Neural progenitor cell (in vitro differentiated cells): ENCODE measurements at regions not wholly inside any gene's neighbourhood (a gene's known extent, or its start where the extent isn't known, plus 50 kb on each side); places are given as distances from the start of the nearest gene placed in this dataset.

Experiments
- DNase-seq: peaks from one replicate; pipeline ENCODE4 v3.0.0-alpha.2; 2016; ENCODE audit warnings: low spot score
- H2AFZ ChIP-seq: fragments of 200-600 bp; sonication (generic); replicated peaks from 2 replicates; pipeline ENCODE4 v1.6.1; 2016; ENCODE audit warnings: antibody characterized with exemption
- H3F3A ChIP-seq: fragments of 200-600 bp; sonication (generic); 2 replicates; pipeline ENCODE4 v1.6.1; 2016; ENCODE audit warnings: antibody characterized with exemption, low read depth
- H3K27ac ChIP-seq: fragments of 200-600 bp; sonication (generic); 2 replicates; pipeline ENCODE4 v1.5.1; 2016; ENCODE audit warnings: mild to moderate bottlenecking
- H3K27me3 ChIP-seq: fragments of 200-600 bp; sonication (generic); 2 replicates; pipeline ENCODE4 v1.6.1; 2016; ENCODE audit warnings: mild to moderate bottlenecking, moderate library complexity
- H3K36me3 ChIP-seq: fragments of 200-600 bp; sonication (generic); 2 replicates; pipeline ENCODE4 v1.5.1; 2016
- H3K4me1 ChIP-seq: fragments of 200-600 bp; sonication (generic); 2 replicates; pipeline ENCODE4 v1.6.1; 2016; ENCODE audit warnings: mixed run types
- H3K4me2 ChIP-seq: fragments of 200-600 bp; sonication (generic); 2 replicates; pipeline ENCODE4 v1.6.1; 2016
- H3K4me3 ChIP-seq: fragments of 200-600 bp; sonication (generic); 2 replicates; pipeline ENCODE4 v1.5.1; 2016
- H3K79me2 ChIP-seq: fragments of 200-600 bp; sonication (generic); 2 replicates; pipeline ENCODE4 v1.6.1; 2016; ENCODE audit warnings: low read depth
- H3K9ac ChIP-seq: fragments of 200-600 bp; sonication (generic); 2 replicates; pipeline ENCODE4 v1.6.1; 2016
- H3K9me3 ChIP-seq: fragments of 200-600 bp; sonication (generic); 2 replicates; pipeline ENCODE4 v1.5.1; 2016; ENCODE audit warnings: low read depth
- H4K20me1 ChIP-seq: fragments of 200-600 bp; sonication (generic); 2 replicates; pipeline ENCODE4 v1.6.1; 2016; ENCODE audit warnings: low read depth
- H3K27ac Mint-ChIP-seq: 3 replicates; pipeline ENCODE4 v1.8.0; 2021; ENCODE audit warnings: mixed read lengths
- H3K27me3 Mint-ChIP-seq: 2 replicates; pipeline ENCODE4 v1.8.0; 2022; ENCODE audit warnings: low read depth, mild to moderate bottlenecking, inconsistent platforms, moderate library complexity, mixed read lengths; ENCODE audit not compliant: insufficient read depth
- H3K36me3 Mint-ChIP-seq: 3 replicates; pipeline ENCODE4 v1.8.0; 2021; ENCODE audit warnings: mixed read lengths
- H3K4me1 Mint-ChIP-seq: 3 replicates; pipeline ENCODE4 v1.8.0; 2021; ENCODE audit warnings: mixed read lengths
- H3K4me3 Mint-ChIP-seq: 3 replicates; pipeline ENCODE4 v1.8.0; 2021; ENCODE audit warnings: mild to moderate bottlenecking, moderate library complexity, mixed read lengths
- H3K9me3 Mint-ChIP-seq: 3 replicates; pipeline ENCODE4 v1.8.0; 2020; ENCODE audit warnings: mixed read lengths
- CTCF ChIP-seq: fragments of 200-600 bp; sonication (generic); IDR thresholded peaks from 2 replicates; pipeline ENCODE4 v1.5.1; 2017; ENCODE audit warnings: antibody characterized with exemption, mild to moderate bottlenecking
- EZH2 ChIP-seq: fragments of 200-600 bp; sonication (generic); IDR thresholded peaks from 2 replicates; pipeline ENCODE4 v1.6.1; 2017; ENCODE audit warnings: antibody characterized with exemption, mild to moderate bottlenecking, moderate library complexity
- EZH2phosphoT487 ChIP-seq: fragments of 200-600 bp; sonication (generic); IDR thresholded peaks from 2 replicates; pipeline ENCODE4 v1.6.1; 2017; ENCODE audit warnings: antibody characterized with exemption

DNA sequence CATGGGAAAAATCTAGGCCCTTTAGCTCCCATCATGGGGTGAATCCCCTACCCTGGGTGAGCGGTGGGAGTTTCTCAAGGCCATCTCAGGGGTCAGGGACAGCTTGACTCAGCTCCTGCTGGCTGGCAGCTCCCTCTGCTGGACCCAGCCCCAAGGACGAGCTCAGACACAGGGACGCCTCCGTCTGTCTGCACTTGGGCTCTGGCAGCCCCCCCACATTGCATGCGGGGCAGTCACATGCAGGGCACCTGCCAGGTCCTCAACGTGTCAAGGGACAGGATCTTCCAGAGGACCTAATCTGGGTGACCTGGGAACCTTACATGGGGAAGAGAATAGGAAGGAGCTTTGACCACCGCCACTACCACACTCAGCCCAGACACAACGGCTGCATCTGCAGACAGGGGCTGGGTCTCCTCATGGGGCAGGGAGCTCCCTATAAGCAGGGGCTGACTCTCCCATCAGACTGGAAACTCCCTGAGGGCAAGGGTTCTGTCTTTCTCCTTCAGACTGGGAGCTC lies 173.4 kb downstream of the MRPL14 start:
- no peaks in the 10 kb centered on the region for H3K36me3 ChIP-seq
- no peak overlapping the region for H3K4me3 ChIP-seq
- Mint-ChIP-seq H3K27me3 (no peaks in the 10 kb centered on the region), H3K4me3 (no peak overlapping the region), H3K9me3 (peaks cover 18% of the 10 kb centered on the region), H3K4me1 (peaks cover 13% of the 10 kb centered on the region), H3K36me3 (peaks cover 5% of the 10 kb centered on the region), H3K27ac (peak overlapping the region; percentile 92)
- H3K27ac ChIP-seq = no peak overlapping the region
- H4K20me1 ChIP-seq = no peaks in the 10 kb centered on the region
- H3K79me2 ChIP-seq = no peaks in the 10 kb centered on the region
- H3K4me2 ChIP-seq = no peak overlapping the region
- H3K9ac ChIP-seq = no peak overlapping the region
- DNase-seq = peak; percentile 53
- no peaks in the 10 kb centered on the region for H3K9me3 ChIP-seq
- H3K4me1 ChIP-seq = peaks cover 6% of the 10 kb centered on the region
- no peak overlapping the region for H2AFZ ChIP-seq
- no peaks in the 10 kb centered on the region for H3K27me3 ChIP-seq
- TF ChIP-seq CTCF = peak; percentile 42
- TF ChIP-seq EZH2phosphoT487 = no peak
- no peaks in the 10 kb centered on the region for H3F3A ChIP-seq

DNA sequence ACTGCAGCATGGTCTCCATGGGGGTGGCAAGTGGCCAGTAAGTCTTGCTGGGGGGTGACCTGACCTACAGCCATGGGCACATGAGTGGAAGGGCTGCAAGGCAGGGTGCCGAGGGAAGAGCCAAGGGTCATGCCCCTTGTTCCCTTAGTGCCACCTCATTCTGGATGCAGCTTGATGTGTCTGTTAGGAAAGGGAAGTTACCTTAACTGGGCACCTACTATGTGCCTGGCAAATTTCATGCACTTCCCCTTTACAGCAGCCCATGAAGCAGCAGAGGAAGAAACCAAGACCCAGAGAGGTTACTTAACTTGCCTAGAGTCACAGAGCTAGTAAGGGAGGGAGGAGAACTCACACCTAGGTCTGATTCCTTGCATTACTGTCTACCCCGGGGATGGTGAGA lies 174.0 kb downstream of the MRPL14 start:
- Histone ChIP-seq H3K4me2 (no peak overlapping the region), H4K20me1 (no peaks in the 10 kb centered on the region), H3K36me3 (no peaks in the 10 kb centered on the region), H3K9me3 (no peaks in the 10 kb centered on the region), H3K27ac (no peak overlapping the region), H3K27me3 (no peaks in the 10 kb centered on the region), H3F3A (no peaks in the 10 kb centered on the region), H3K9ac (no peak overlapping the region), H3K4me1 (peaks cover 10% of the 10 kb centered on the region), H2AFZ (no peak overlapping the region), H3K4me3 (no peak overlapping the region), H3K79me2 (no peaks in the 10 kb centered on the region)
- peaks cover 18% of the 10 kb centered on the region for H3K9me3 Mint-ChIP-seq
- no peak overlapping the region for H3K27ac Mint-ChIP-seq
- DNase-seq = no peak
- TF ChIP-seq EZH2 (no peak), EZH2phosphoT487 (no peak), CTCF (no peak)
- peaks cover 5% of the 10 kb centered on the region for H3K36me3 Mint-ChIP-seq
- no peak overlapping the region for H3K4me3 Mint-ChIP-seq
- no peaks in the 10 kb centered on the region for H3K27me3 Mint-ChIP-seq
- H3K4me1 Mint-ChIP-seq = peaks cover 15% of the 10 kb centered on the region

GRCh38 chr6:43952746-43953145 lies 174.5 kb downstream of the MRPL14 start:
- no peak overlapping the region for H3K27ac ChIP-seq
- no peak overlapping the region for H3K4me3 ChIP-seq

More at GRCh38 chr6:43952746-43953145, 174.5 kb downstream of the MRPL14 start:
- peaks cover 5% of the 10 kb centered on the region for H3K36me3 Mint-ChIP-seq
- Histone ChIP-seq H3K4me2 (no peak overlapping the region), H3K36me3 (no peaks in the 10 kb centered on the region), H3K9me3 (no peaks in the 10 kb centered on the region), H3K27me3 (no peaks in the 10 kb centered on the region), H4K20me1 (no peaks in the 10 kb centered on the region), H3F3A (no peaks in the 10 kb centered on the region), H2AFZ (no peak overlapping the region), H3K9ac (no peak overlapping the region), H3K79me2 (no peaks in the 10 kb centered on the region), H3K4me1 (peaks cover 10% of the 10 kb centered on the region)
- TF ChIP-seq EZH2phosphoT487 = no peak
- TF ChIP-seq CTCF = peak; percentile 4
- H3K27ac Mint-ChIP-seq = no peak overlapping the region
- H3K4me1 Mint-ChIP-seq = peaks cover 15% of the 10 kb centered on the region
- H3K27me3 Mint-ChIP-seq = no peaks in the 10 kb centered on the region
- H3K4me3 Mint-ChIP-seq = no peak overlapping the region
- DNase-seq = no peak
- peaks cover 14% of the 10 kb centered on the region for H3K9me3 Mint-ChIP-seq
